Sigmoid colon (tissue), 3 donors: ENCODE measurements at regions not wholly inside any gene's neighbourhood (a gene's known extent, or its start where the extent isn't known, plus 50 kb on each side); places are given as distances from the start of the nearest gene placed in this dataset.

Experiments
- CTCF ChIP-seq, 4 experiments: fragments of 450-650 bp in 3 of 4; fragments of 200-600 bp in 1 of 4; IDR thresholded peaks; one replicate each; pipeline ENCODE4 v1.5.1; 2016 to 2019; ENCODE audit warnings: antibody characterized with exemption in 4 of 4, mild to moderate bottlenecking in 3 of 4, moderate library complexity in 2 of 4
- POLR2A ChIP-seq, 2 donors: fragments of 450-650 bp; IDR thresholded peaks; one replicate each; pipeline ENCODE4 v1.6.1; 2016; ENCODE audit warnings: antibody characterized with exemption in 2 of 2, mild to moderate bottlenecking in 2 of 2, moderate library complexity in 2 of 2

- TF ChIP-seq CTCF (IDR thresholded peaks at IDR 0.05) (no peak), POLR2A (IDR thresholded peaks at IDR 0.05) (no peak)
Measured at GRCh38 chr11:87477321-87477720, 439.6 kb downstream of the TMEM135 start.
